Activated CD8-positive, alpha-beta T cell treated with anti-CD3 and anti-CD28 coated beads, Interleukin-2, amount 10 ng/mL, durations not matched to agents 7 days and 5 days (primary cell): ENCODE measurements at regions not wholly inside any gene's neighbourhood (a gene's known extent, or its start where the extent isn't known, plus 50 kb on each side); places are given as distances from the start of the nearest gene placed in this dataset.

ENCODE experiments used
- ATAC-seq: fragments of 150-1000 bp; cut with Tn5 transposase; one replicate; pipeline ENCODE4 v1.10.0; 2021; ENCODE audit warnings: moderate library complexity
- CTCF ChIA-PET: fragments of 350-600 bp; sonication (Branson Sonifier 250); formaldehyde crosslinking; loops from one replicate; lab custom pipeline; 2021; ENCODE audit warnings: antibody characterized with exemption; lab: Charles Lee
- POLR2A ChIA-PET: fragments of 350-600 bp; sonication (Branson Sonifier 250); formaldehyde crosslinking; loops from one replicate; lab custom pipeline; 2021; ENCODE audit warnings: antibody characterized with exemption; lab: Charles Lee
- DNase-seq: peaks from one replicate; pipeline ENCODE4 v3.0.0-alpha.2; 2020
- H3K27ac Mint-ChIP-seq: one replicate; pipeline ENCODE4 v1.8.0; 2021; ENCODE audit warnings: mild to moderate bottlenecking, mixed read lengths
- H3K27me3 Mint-ChIP-seq: one replicate; pipeline ENCODE4 v1.8.0; 2021; ENCODE audit warnings: low read depth, mixed read lengths
- H3K36me3 Mint-ChIP-seq: one replicate; pipeline ENCODE4 v1.8.0; 2021; ENCODE audit warnings: low read depth, mixed read lengths
- H3K4me1 Mint-ChIP-seq: one replicate; pipeline ENCODE4 v1.8.0; 2021; ENCODE audit warnings: low read depth, mixed read lengths
- H3K4me3 Mint-ChIP-seq: one replicate; pipeline ENCODE4 v1.8.0; 2021; ENCODE audit warnings: mild to moderate bottlenecking, mixed read lengths
- H3K9me3 Mint-ChIP-seq: one replicate; pipeline ENCODE4 v1.8.0; 2022; ENCODE audit warnings: mixed read lengths; ENCODE audit not compliant: insufficient read depth

DNA sequence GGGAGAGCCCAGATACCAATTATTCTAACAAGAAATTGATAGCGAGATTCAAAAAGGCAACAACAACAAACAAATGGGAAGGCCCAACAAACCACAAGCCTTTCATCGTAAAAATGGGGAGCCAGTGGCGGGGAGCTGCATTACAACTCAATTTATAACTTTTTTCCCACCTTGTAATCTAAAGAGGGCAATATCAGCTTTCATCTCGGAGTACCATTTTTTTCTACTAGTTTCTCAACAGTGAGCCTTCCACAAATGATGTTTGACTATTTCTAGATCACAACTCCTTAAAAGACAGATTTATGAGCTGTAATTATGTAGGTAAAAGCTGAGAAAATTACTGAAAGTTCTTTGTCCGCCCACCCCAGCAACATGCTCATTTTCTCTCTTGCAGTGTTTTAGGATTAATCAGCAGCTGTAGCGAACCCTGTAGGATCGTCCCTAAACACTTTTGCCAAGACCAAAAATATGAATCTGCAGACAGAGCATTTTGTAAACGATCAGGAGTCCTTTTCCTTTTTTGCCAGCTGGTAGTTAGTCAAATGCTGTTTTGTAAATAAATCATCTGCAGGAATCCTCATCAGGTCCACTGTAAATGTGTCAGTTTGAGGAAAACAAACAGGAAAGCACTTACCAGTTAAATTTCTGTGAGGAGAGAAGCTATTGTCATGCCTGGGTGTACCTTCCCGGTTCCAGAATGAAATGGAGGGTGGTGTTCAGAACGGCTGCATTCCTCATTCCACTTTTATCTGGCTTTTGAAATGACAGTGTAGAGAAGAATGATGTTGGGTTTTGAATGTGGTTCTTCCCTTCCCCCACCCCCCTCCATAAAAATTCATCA, 53.2 kb downstream of the EEF1B2 start:
- no peak for DNase-seq
- H3K9me3 Mint-ChIP-seq, result no peaks in the 10 kb centered on the region

DNA sequence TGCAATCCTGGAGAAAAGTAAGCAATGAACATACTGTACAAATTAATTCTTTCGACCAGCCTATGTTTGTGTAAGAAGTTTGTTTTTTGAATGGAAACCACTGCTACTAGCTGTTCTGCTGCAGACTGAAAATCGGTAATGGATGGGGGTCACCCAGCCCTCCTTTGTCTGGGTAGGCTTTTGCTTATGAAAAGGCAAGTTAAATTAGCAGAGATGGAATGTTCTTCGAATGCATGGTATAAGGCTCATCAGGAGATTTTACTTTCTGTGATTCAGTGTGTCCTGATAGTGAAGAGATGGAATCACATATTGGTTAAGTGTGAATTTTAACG, 53.8 kb downstream of the EEF1B2 start:
- CTCF ChIA-PET, result no interaction called here
- POLR2A ChIA-PET, result no interaction called here
- H3K4me1 Mint-ChIP-seq, result peaks cover 4% of the 10 kb centered on the region

More for the DNA sequence above, 53.2 kb downstream of the EEF1B2 start:
- Mint-ChIP-seq H3K4me3 (no peak overlapping the region), H3K36me3 (no peaks in the 10 kb centered on the region), H3K4me1 (peaks cover 2% of the 10 kb centered on the region), H3K27me3 (peaks cover 23% of the 10 kb centered on the region), H3K27ac (no peak overlapping the region)
- ATAC-seq, result no peak
- ChIA-PET CTCF (no interaction called here), POLR2A (interaction anchor here (0.6 kb wide), 2 partner anchors 26 to 199 kb away, joined by 3 read pairs; no protein-coding TSS in a partner anchor)

DNA sequence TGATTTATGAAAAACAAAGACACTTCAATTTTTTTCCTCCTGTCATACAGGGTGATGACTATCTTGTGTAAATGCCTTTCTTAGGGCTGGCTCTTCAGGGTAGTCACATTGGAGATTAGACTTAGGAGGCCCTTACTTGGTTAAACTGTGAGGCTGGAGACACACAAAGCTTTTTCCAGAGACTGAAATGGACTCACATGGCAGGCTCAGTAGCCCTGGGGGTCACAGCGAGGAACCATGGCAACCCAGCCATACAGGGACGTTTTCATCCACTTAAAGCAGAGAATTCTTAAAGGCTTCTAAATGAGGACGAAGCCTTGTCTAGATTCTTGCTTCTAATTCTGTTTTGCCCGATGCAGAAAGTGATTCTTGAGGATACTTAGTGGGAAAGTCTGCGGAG, 57.3 kb upstream of the ZDBF2 start:
- Mint-ChIP-seq H3K27me3 (peaks cover 27% of the 10 kb centered on the region), H3K4me3 (no peak overlapping the region), H3K27ac (no peak overlapping the region), H3K4me1 (peaks cover 4% of the 10 kb centered on the region), H3K36me3 (no peaks in the 10 kb centered on the region), H3K9me3 (no peaks in the 10 kb centered on the region)
- DNase-seq (no peak), ATAC-seq (no peak)
- CTCF ChIA-PET, result no interaction called here
- POLR2A ChIA-PET, result no interaction called here

More for the DNA sequence above, 53.8 kb downstream of the EEF1B2 start:
- H3K4me3 Mint-ChIP-seq, result no peak overlapping the region
- no peaks in the 10 kb centered on the region for H3K9me3 Mint-ChIP-seq
- DNase-seq, result no peak
- H3K36me3 Mint-ChIP-seq, result no peaks in the 10 kb centered on the region
- H3K27ac Mint-ChIP-seq, result no peak overlapping the region
- H3K27me3 Mint-ChIP-seq, result peaks cover 24% of the 10 kb centered on the region
- ATAC-seq, result no peak

DNA sequence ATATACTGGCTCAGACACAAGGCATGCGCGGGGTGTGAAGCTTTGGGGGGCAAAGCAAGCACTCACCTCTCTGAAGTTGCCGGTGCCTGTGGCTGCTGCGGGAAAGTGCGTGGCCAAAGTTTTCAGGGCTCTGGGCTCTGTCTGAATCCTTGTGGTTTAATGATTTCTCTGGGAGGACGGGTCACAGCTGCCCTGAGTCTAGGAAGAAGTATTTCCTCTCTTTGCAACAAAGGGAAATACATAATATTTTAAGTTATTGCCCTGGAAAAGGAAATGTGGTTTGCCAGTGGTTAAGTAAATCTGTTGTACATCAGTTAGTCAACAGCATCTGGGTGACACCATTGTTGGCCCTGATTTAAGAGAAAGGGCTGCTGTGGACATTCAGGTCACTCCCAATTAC, 56.7 kb upstream of the ZDBF2 start:
- DNase-seq (no peak), ATAC-seq (no peak)
- H3K4me1 Mint-ChIP-seq, result peaks cover 4% of the 10 kb centered on the region
- no peaks in the 10 kb centered on the region for H3K9me3 Mint-ChIP-seq
- POLR2A ChIA-PET, result no interaction called here
- CTCF ChIA-PET, result no interaction called here
- H3K27ac Mint-ChIP-seq, result no peak overlapping the region
- H3K4me3 Mint-ChIP-seq, result no peak overlapping the region
- no peaks in the 10 kb centered on the region for H3K36me3 Mint-ChIP-seq
- peaks cover 23% of the 10 kb centered on the region for H3K27me3 Mint-ChIP-seq

DNA sequence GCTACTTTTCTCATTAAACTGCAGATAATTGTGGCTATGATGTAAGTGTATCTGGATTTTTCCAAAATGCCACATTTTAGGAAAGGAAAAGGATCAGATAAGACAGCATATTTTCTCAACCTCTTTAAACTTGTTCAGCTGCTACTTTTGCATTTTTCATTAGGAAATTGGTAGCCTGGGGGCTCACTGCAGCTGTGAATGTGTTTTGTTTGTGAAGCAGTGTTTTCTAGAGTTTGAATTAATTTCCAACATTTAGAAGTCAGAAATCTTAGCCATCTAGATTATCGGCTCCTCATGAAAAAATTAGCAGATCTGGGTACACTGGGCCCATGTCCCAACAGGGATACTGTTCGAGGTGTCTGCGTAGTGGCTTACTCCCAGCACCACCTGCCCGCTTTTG, 56.3 kb upstream of the ZDBF2 start:
- H3K4me1 Mint-ChIP-seq, result peaks cover 4% of the 10 kb centered on the region
- peaks cover 21% of the 10 kb centered on the region for H3K27me3 Mint-ChIP-seq
- no peaks in the 10 kb centered on the region for H3K36me3 Mint-ChIP-seq
- H3K4me3 Mint-ChIP-seq, result no peak overlapping the region
- no peak overlapping the region for H3K27ac Mint-ChIP-seq
- ATAC-seq (no peak), DNase-seq (no peak)
- ChIA-PET POLR2A (no interaction called here), CTCF (no interaction called here)
- no peaks in the 10 kb centered on the region for H3K9me3 Mint-ChIP-seq

DNA sequence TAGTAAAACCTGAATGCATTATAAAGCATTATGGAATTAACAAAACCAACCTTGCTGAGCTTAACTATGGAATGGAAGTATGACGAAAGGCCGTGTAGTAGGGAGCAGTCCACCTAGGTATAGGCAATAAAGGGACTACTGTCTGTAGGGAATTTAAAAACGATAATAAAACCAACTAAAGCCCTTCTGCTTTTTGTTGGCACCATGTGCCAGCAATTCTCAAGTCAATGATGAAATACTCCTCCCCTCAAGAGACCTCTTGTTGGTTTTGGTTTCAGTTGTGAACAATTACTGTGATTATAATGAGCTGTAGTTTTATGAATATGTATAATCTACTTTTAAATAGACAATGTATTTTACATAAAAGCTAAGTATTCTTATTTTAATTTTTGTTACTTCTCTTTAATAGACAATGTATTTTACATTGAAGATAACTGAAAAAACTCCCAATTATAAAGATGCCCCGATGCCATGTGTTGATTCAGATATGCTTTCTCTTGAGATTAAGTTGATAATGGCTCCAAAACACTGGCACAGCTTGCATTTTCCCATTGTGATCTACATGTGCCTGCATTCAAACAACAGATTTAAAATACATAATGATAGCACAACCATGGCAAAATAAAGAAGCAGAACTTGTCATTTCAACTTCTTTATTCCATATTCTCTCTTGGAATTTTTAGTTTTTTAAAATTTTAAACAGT, 55.5 kb upstream of the ZDBF2 start:
- peaks cover 19% of the 10 kb centered on the region for H3K27me3 Mint-ChIP-seq
- ChIA-PET POLR2A (no interaction called here), CTCF (no interaction called here)
- H3K4me3 Mint-ChIP-seq, result no peak overlapping the region
- DNase-seq (no peak), ATAC-seq (no peak)
- no peak overlapping the region for H3K27ac Mint-ChIP-seq
- H3K36me3 Mint-ChIP-seq, result no peaks in the 10 kb centered on the region
- peaks cover 2% of the 10 kb centered on the region for H3K4me1 Mint-ChIP-seq
- H3K9me3 Mint-ChIP-seq, result no peaks in the 10 kb centered on the region

DNA sequence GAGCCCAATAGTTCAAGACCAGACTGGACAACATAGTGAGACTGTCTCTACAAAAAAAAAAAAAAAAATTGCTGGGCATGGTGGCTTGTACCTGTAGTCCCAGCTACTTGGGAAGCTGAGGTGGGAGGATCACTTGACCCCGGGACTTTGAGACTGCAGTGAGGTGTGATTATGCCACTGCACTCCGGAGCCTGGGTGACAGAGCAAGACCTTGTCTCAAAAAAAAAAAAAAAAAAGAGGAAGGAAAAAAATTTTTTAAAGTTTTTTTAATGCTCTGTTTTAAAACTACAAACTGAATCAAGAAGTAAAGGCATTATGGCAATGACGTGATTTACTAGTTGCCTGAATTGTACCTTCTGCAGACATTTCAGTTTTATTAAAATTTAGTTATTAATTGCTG, 54.5 kb upstream of the ZDBF2 start:
- H3K9me3 Mint-ChIP-seq, result no peaks in the 10 kb centered on the region
- no peak overlapping the region for H3K4me3 Mint-ChIP-seq
- DNase-seq (no peak), ATAC-seq (no peak)
- H3K4me1 Mint-ChIP-seq, result peaks cover 2% of the 10 kb centered on the region
- H3K27ac Mint-ChIP-seq, result no peak overlapping the region
- ChIA-PET POLR2A (no interaction called here), CTCF (no interaction called here)
- no peaks in the 10 kb centered on the region for H3K36me3 Mint-ChIP-seq
- peaks cover 19% of the 10 kb centered on the region for H3K27me3 Mint-ChIP-seq

DNA sequence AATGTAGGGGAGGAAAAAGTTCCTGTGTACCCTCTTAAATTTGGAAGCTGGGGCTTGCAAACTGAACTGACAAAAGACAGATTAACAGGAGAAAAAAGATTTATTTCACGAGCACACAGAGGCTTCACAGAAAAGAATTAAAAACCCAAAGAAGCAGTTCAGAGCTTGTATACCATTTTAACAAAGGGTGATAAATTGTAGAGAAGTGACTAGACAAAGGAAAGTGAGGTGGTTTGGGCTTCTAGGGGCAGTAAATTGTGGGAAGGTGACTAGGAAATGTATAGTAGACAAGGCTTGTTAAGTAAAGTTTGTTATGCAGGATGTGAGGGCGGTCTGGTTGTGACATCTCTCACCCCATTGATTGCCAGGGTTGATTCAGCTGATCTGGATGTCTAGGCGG, 53.5 kb upstream of the ZDBF2 start:
- Mint-ChIP-seq H3K4me1 (peaks cover 5% of the 10 kb centered on the region), H3K27me3 (peaks cover 16% of the 10 kb centered on the region), H3K27ac (no peak overlapping the region), H3K36me3 (no peaks in the 10 kb centered on the region), H3K9me3 (no peaks in the 10 kb centered on the region), H3K4me3 (no peak overlapping the region)
- ATAC-seq (no peak), DNase-seq (no peak)
- ChIA-PET POLR2A (no interaction called here), CTCF (no interaction called here)
